Activated naive CD4-positive, alpha-beta T cell treated with anti-CD3 and anti-CD28 coated beads, Interleukin-2, amount 50 U/mL, for 72 hours (primary cell): ENCODE measurements at regions not wholly inside any gene's neighbourhood (a gene's known extent, or its start where the extent isn't known, plus 50 kb on each side); places are given as distances from the start of the nearest gene placed in this dataset.
"Not testable (repeated sequence)": the region's sequence is repeated elsewhere in the genome, so short reads cannot be mapped to it uniquely, and the experiment has no call there.

ENCODE experiments used
- ATAC-seq, 2 donors: fragments of 150-1000 bp; cut with Tn5 transposase; 2 replicates each; pipeline ENCODE4 v1.10.0; 2021; ENCODE audit warnings: mild to moderate bottlenecking in 2 of 2, moderate library complexity in 2 of 2
- DNase-seq, 2 donors: peaks; one replicate each; pipeline ENCODE4 v3.0.0; 2021 to 2022; ENCODE audit warnings: low spot score in 2 of 2
- H3K27ac Mint-ChIP-seq, 2 donors: one replicate each; pipeline ENCODE4 v1.8.0; 2022; ENCODE audit warnings: mild to moderate bottlenecking in 2 of 2, mixed read lengths in 2 of 2
- H3K36me3 Mint-ChIP-seq, 2 donors: one replicate each; pipeline ENCODE4 v1.8.0; 2022; ENCODE audit warnings: mixed read lengths in 2 of 2
- H3K9me3 Mint-ChIP-seq, 2 donors: one replicate each; pipeline ENCODE4 v1.8.0; 2022; ENCODE audit warnings: mixed read lengths in 2 of 2

DNA sequence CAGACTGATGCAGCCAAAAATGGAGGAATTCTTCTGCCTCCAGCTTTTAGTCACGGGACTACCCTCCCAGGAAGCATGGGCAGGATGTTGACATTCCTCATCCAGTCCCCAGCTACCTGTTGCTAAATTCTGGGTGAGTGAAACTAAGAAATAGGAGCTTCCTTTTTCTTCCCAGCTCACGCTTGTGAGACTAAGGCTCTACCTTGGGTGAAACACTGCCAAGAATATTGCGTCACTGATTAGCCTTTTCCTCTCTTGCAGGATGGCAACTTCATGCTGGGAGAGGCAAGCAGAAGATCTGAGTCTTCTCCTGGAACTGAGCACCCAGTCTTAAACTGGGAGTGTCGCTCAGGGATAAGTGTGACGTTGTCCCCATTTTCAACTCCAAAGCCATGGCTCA is 59.7 kb downstream of the RNU2-63P start:
- H3K27ac Mint-ChIP-seq, ATAC-seq, H3K9me3 Mint-ChIP-seq, DNase-seq, H3K36me3 Mint-ChIP-seq: not testable (repeated sequence)

DNA sequence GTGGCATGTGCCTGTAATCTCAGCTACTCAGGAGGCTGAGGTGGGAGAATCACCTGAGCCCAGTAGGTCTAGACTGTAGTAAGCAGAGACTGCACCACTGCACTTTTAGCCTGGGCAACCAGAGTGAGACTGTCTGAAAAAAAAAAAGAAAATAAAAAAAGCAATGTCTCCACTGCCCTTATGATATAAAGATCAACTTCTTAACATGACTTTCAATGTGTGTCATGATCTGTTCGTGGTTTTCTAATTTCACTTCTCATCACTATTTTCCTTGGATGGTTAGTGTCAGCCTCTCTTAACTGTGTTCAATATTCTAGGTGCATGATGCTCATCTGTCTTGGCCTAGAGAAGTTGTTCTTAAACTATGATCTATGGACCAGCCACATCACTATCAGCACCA is 67.3 kb downstream of the RNU2-63P start:
- not testable (repeated sequence) for H3K36me3 Mint-ChIP-seq, DNase-seq, H3K9me3 Mint-ChIP-seq, H3K27ac Mint-ChIP-seq
- peak; percentile 52 to 97 for ATAC-seq

DNA sequence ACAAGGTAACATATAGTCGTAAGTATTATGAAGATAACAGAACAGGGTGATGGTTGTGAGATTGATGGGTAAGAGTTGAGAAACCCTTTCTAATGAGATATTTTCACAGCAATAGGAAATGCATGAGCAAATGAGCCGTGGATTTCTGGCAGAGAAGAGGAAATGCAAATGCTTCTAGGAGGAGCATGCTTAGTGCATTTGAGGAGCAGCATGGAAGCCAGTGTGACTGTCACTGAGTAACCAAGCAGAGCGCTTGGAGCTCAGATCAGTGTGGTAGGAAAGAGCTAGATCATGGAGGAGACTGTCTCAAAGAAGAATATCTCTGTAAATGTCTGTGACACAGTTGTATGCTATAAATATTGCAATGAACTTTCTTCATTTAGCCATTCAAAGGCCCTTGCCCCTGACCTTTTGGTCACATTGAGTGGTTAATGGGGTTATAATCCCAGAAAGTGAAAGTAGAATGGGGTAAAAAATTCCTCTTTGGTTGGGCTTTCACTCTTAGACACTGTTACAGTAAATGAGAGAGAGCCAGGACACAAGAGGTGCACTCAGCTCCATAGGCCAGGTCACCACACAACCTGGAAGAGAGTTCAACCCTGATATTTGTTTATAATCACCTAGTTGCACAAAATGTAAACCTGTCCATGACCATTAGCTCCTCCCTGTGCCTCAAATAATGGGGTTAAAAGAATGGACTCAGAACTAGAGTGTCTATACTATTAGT is 69.5 kb downstream of the RNU2-63P start:
- not testable (repeated sequence) for H3K27ac Mint-ChIP-seq, H3K9me3 Mint-ChIP-seq, DNase-seq, ATAC-seq, H3K36me3 Mint-ChIP-seq

DNA sequence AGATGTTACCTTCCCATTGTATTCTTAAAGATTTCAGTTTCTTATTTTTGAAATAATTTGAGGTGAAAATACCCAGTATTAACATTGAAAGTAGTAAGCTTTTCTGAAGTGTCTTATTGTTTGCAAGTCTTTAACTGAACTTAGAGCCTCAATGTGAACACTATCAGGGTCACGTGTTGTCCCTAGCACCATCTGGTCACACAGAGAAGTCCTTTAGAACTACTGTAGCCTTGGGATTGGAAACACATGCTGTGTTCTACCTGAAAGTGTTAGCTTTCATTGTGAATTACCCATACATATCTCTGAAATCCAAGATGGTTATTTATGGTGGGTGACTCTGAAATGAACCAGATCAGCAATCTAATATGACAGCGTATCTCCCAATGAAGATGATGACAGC is 77.0 kb downstream of the RNU2-63P start:
- H3K9me3 Mint-ChIP-seq, H3K27ac Mint-ChIP-seq, DNase-seq, ATAC-seq, H3K36me3 Mint-ChIP-seq: not testable (repeated sequence)

DNA sequence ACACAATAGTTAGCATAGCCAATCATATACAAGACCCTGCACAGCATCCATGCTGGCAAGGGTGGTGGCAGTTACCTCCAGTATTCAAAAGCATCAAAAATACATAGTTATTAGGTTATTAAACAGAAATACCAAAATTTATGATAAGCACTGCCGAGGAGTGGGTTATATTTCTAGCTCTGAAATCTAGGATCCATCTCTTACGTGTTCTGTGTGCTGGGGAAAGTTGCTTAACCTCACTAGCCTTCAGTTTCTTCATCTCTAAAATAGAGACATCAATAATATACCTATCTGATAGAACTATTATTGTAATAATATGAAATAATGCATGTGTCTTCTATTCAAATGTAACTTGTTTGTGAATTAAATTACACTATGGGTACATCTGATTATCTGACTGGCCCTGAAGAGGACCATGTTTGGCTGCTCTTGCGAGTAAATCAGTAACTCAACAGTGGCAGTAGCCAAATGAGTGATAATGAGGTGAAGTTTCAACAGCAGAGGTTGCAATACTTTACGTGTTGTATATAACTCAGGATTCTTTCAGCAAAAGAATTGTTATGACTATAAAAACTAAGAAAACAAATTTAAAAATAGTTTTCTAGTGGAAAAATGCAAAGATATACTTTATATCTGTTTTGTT is 93.5 kb upstream of the RGPD2 start:
- H3K9me3 Mint-ChIP-seq, ATAC-seq, H3K27ac Mint-ChIP-seq, DNase-seq, H3K36me3 Mint-ChIP-seq: not testable (repeated sequence)

DNA sequence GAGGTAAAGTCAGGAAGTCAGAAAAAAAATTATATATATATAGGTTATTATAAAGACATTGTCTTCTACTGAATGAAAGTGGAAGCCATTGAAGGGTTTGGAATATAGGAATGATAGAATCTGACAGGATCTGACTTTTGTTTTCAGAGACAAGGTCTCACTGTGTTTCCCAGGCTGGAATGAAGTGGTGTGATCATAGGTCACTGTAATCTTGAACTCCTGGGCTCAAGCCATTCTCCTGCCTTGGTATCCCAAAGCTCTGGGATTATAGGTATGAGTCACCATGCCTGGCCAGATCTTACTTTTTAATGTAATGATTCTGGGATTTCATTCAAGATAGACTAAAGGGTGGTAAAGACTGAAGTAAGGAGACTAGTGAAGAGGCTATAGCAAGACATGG is 91.6 kb upstream of the RGPD2 start:
- DNase-seq, H3K36me3 Mint-ChIP-seq, H3K9me3 Mint-ChIP-seq, H3K27ac Mint-ChIP-seq, ATAC-seq: not testable (repeated sequence)

DNA sequence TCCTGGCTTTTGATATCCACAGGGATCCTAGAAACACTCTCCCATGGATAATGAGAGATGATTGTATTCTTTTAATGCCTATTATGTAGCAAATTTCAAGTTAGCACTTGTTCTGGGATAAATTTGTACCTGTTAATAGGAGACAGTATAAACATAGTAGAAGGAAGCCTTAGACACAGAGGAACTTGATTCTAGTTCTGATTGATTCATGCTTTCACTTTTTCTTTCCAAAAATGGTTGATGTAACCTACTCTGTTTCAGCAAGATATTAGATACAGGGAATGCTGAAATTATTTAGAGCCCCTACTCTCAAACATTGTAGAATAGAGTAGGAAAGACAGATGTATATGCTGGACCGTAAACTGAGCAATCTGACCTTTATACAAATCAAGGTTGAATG is 85.3 kb upstream of the RGPD2 start:
- H3K9me3 Mint-ChIP-seq, ATAC-seq, H3K27ac Mint-ChIP-seq, DNase-seq, H3K36me3 Mint-ChIP-seq: not testable (repeated sequence)

DNA sequence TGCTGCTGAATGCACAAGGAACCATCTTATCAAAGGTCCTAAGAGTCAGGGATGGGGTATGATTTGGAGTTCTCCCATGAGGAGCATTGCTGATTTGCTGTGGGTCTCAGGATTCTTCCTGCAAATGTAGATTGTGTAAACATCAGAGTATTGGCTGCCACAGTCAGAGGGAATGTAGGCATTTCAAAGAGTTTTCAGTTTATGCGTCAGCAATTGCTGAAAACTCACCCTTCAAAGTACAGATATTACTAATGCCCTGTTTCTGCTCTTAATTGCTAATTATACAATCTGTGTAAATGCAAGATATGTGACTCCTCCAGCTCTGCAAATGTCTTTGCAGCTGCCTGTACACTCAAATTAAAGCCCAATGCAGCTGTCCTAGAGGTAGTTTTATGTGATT is 83.4 kb upstream of the RGPD2 start:
- H3K36me3 Mint-ChIP-seq, DNase-seq, H3K9me3 Mint-ChIP-seq, H3K27ac Mint-ChIP-seq: not testable (repeated sequence)
- ATAC-seq: peak; percentile 41 to 95

DNA sequence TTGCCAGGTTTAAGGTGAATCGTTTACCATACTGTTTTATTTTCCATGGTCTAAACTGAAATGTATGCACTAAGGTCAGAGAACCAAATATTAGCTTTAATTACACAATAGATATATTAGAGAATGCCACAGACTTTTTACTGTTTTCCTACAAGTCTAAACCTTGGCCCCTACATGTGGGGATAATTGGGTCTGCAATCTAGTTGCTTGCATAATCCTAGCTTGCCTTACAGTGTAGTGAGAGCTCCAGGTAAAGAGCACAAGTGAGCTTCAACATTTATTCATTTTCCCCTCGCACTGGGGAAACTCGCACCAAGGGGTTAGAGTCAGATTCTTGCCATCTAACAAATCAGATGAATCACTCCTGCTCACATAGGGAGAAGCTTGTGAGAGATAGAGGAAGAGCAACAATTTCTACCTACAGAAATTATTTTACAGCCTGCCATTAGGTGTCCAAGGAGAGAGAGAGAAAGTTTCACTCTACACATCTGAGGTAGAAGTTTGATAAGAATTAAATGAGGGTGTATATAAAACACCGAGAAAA is 82.0 kb upstream of the RGPD2 start:
- H3K9me3 Mint-ChIP-seq, H3K27ac Mint-ChIP-seq, DNase-seq, H3K36me3 Mint-ChIP-seq: not testable (repeated sequence)
- ATAC-seq: peak in 1 of 2 donors; percentile 33

DNA sequence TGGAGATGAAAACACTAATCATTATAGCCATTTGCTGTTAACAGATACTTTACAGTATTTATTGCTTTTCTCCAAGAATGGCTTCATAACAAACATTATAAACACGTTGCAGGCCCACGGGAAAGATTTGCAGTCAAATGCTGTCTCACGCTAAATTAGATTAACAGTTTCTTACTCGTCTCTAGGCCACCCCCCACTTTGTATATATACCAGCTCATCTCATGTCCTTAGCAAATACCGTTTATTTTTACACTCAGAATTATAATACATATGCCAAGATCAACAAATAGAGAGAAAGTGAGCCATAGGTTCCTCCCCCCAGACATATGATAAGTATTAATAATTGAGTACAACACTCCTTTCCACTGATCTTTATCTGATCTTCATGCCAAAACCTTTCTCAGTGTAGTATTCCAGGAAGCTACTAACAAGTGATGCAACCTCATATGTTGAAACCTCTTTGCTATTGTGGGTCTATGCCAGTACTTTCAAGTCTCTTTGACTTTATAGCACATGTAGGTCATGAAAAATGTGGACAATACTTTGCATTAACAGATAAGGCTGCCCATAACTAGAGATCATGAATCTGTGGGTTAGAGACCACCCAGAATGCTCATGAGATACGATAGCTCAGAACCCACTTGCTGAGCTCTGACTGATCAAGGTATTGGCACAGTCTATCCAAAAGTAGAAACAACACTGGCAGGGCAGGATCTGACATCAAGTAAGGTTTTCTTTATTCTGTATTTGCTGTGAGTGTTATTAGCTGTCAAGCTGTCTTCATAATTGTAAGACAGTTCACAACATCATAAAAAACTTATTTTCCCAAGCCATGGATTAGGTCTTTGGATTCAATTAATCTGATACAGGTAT is 77.9 kb upstream of the RGPD2 start:
- H3K9me3 Mint-ChIP-seq, DNase-seq, ATAC-seq, H3K27ac Mint-ChIP-seq, H3K36me3 Mint-ChIP-seq: not testable (repeated sequence)

DNA sequence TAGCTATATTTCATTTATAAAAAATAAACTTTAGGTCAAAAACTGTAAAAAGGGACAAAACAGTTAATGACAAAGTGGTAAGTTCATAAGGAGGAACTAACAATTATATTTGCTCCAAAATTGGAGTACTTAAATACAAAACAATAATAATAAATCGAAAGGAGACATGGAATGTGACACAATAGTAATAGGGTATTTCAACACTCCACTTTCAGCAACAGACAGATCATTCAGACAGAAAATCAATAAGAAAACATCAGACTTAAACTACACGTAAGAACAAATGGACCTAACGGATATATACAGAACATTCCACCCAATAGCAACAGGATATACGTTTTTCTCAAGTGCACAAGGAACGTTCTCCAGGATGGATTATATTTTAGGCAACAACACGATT is 58.1 kb upstream of the RGPD2 start:
- ATAC-seq, DNase-seq, H3K36me3 Mint-ChIP-seq, H3K9me3 Mint-ChIP-seq, H3K27ac Mint-ChIP-seq: not testable (repeated sequence)
